Stomach smooth muscle (tissue), 2 donors: ENCODE measurements at regions not wholly inside any gene's neighbourhood (a gene's known extent, or its start where the extent isn't known, plus 50 kb on each side); places are given as distances from the start of the nearest gene placed in this dataset.
"Not testable (repeated sequence)": the region's sequence is repeated elsewhere in the genome, so short reads cannot be mapped to it uniquely, and the experiment has no call there.

ENCODE experiments used
- H3K27ac ChIP-seq: one replicate; pipeline ENCODE4 v1.7.0; 2013; ENCODE audit warnings: mild to moderate bottlenecking, low read length, inconsistent platforms
- H3K27me3 ChIP-seq, 2 donors: one replicate each; pipeline ENCODE4 v1.7.0; 2013; ENCODE audit warnings: low read length in 2 of 2; ENCODE audit not compliant: insufficient read depth in 2 of 2, control insufficient read depth in 1 of 2
- H3K36me3 ChIP-seq, 2 donors: one replicate each; pipeline ENCODE4 v1.7.0; 2013; ENCODE audit warnings: low read length in 2 of 2; ENCODE audit not compliant: control insufficient read depth in 2 of 2, insufficient read depth in 2 of 2
- H3K4me1 ChIP-seq: one replicate; pipeline ENCODE4 v1.7.0; 2013; ENCODE audit warnings: low read length; ENCODE audit not compliant: control insufficient read depth, insufficient read depth
- H3K4me3 ChIP-seq, 2 donors: one replicate each; pipeline ENCODE4 v1.7.0; 2013; ENCODE audit warnings: low read length in 2 of 2
- H3K9ac ChIP-seq, 2 donors: one replicate each; pipeline ENCODE4 v1.7.0; 2013; ENCODE audit warnings: low read length in 2 of 2, mild to moderate bottlenecking in 1 of 2
- H3K9me3 ChIP-seq, 2 donors: one replicate each; pipeline ENCODE4 v1.7.0; 2013; ENCODE audit warnings: low read length in 2 of 2; ENCODE audit not compliant: control insufficient read depth in 2 of 2
- donor health status: healthy.
- donor health status: Pancreatic carcinoma.

DNA sequence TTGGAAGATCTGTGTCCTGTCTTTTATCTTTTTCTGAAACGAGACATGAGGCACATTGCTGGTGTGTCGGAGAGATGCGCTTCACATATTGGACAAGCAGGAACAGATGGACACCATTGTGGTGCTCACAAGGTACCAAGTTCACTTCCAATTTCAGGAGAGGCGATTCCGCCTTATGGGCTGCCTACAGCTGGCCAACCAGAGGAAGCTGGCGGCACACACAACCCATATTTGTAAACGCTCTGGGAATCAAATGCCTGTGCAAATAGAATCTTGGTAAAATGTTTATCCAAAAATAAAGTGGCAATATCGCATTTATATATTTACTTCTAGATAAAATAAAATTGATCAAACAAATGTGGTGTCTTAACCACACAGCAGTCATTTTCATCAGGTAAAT, 337.4 kb downstream of the TCERG1L start:
- no peak overlapping the region for H3K27ac ChIP-seq
- H3K4me3 ChIP-seq: no peak overlapping the region
- no peaks in the 10 kb centered on the region for H3K9me3 ChIP-seq
- H3K9ac ChIP-seq: no peak overlapping the region
- H3K27me3 ChIP-seq: no peaks in the 10 kb centered on the region
- no peaks in the 10 kb centered on the region for H3K4me1 ChIP-seq
- no peaks in the 10 kb centered on the region for H3K36me3 ChIP-seq

DNA sequence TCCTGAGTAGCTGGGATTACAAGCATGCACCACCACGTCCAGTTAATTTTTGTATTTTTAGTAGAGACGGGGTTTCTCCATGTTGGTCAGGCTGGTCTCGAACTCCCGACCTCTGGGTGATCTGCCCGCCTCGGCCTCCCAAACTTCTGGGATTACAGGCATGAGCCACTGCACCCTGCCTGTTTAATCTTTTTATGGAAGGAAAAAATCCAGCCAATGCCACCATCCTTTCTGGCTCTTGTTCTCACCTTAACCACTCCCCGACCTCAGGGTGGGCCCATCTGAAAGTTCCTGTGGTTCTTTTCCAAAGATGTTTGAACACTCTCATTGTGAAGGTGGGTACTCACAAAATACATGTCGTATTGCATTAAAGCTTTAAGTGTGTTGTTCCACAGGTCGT, 336.2 kb downstream of the TCERG1L start:
- not testable (repeated sequence) for H3K9me3 ChIP-seq, H3K4me3 ChIP-seq, H3K9ac ChIP-seq, H3K4me1 ChIP-seq, H3K36me3 ChIP-seq, H3K27me3 ChIP-seq, H3K27ac ChIP-seq

DNA sequence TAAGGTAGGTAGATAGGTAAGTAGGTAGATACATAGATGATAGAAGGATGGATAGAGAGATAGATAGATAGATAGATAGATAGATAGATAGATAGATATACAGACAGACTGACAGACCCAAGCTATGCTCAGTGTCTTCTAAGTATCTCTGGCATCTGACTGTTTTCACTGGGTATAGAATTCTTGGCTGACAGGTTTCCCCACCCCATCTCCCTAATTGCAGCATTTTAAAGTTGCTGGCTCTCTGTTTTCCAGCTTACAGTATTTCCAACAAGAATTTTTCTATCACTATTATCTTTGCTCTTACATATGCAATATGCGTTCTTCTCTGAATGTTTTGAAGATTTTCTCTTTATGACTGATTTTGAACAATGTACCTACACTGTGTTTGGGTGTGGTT, 328.7 kb downstream of the TCERG1L start:
- H3K9ac ChIP-seq: no peak overlapping the region
- no peaks in the 10 kb centered on the region for H3K36me3 ChIP-seq
- H3K4me3 ChIP-seq: no peak overlapping the region
- H3K27ac ChIP-seq: no peak overlapping the region
- H3K27me3 ChIP-seq: no peaks in the 10 kb centered on the region
- no peaks in the 10 kb centered on the region for H3K9me3 ChIP-seq
- no peaks in the 10 kb centered on the region for H3K4me1 ChIP-seq

DNA sequence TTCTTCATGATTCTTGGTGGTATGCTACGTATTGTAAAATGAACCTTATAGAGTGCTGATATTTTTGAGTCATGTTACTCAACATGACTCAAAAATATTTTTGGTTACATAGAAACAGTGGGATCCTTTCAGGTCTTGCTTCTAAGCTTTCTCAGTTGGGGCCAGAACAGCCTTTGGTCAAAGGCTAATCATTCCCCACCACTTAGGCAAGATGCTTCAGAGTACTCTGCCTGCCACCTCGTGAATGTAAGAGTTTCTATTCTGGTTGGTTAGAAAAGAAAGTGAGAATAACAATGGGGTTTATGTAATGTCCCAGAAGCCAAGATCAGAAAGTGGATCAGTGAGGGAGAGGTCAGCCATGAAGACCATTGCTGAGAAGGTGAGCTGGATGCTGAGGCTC, 327.8 kb downstream of the TCERG1L start:
- no peak overlapping the region for H3K4me3 ChIP-seq
- H3K27ac ChIP-seq: no peak overlapping the region
- no peaks in the 10 kb centered on the region for H3K27me3 ChIP-seq
- H3K9ac ChIP-seq: no peak overlapping the region
- H3K4me1 ChIP-seq: no peaks in the 10 kb centered on the region
- H3K9me3 ChIP-seq: no peaks in the 10 kb centered on the region
- no peaks in the 10 kb centered on the region for H3K36me3 ChIP-seq

DNA sequence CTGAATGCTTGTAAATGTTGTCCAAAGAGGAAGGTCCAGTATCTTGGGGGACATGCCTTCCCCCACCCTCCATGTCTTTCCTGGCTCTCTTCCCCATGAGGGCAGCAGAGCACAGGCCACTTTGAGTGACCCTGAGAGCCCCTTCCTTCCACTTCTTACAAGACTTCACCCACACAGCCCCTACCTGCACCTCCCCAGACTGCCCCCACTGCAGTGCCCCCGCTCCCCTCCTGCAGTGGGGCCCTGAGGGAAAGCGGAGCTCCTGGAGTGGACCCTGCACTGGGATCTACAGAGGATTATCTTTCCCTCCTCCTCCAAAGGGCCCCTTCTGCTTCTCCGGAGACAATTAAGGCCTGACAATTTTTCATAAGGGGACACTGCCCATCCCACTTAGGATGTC, 326.8 kb downstream of the TCERG1L start:
- no peaks in the 10 kb centered on the region for H3K4me1 ChIP-seq
- no peaks in the 10 kb centered on the region for H3K27me3 ChIP-seq
- no peaks in the 10 kb centered on the region for H3K36me3 ChIP-seq
- no peaks in the 10 kb centered on the region for H3K9me3 ChIP-seq
- H3K4me3 ChIP-seq: no peak overlapping the region
- H3K27ac ChIP-seq: no peak overlapping the region
- H3K9ac ChIP-seq: no peak overlapping the region

DNA sequence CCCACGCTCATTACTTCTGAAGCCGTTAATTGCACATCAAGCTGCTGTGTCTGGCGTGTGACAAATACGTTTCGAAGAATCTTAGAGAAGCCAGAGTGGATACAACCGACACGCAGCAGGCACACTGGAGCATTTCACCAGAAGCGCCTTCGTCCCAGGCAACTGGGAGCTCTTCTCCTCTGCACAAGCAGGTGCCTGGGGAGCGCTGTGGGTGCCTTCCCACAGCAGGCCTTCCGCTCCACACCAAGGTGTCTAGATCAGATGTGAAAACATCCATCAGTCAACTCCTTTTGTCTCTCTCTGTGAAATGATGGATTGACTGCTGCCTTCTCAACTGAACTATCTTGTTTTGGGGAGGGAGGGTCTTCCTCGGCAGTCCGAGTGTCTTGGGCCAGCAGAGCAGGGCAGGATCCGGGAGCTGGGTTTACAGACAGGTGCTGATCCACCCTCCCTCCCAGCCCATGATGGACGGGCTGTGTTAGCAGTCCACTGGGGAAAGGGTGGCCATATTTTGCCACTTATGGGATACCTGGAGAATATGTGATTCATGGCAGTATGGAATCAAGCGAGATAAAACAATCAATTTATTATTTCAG, 326.3 kb downstream of the TCERG1L start:
- no peaks in the 10 kb centered on the region for H3K27me3 ChIP-seq
- H3K36me3 ChIP-seq: no peaks in the 10 kb centered on the region
- no peak overlapping the region for H3K4me3 ChIP-seq
- H3K9me3 ChIP-seq: no peaks in the 10 kb centered on the region
- no peaks in the 10 kb centered on the region for H3K4me1 ChIP-seq
- no peak overlapping the region for H3K9ac ChIP-seq
- H3K27ac ChIP-seq: no peak overlapping the region

DNA sequence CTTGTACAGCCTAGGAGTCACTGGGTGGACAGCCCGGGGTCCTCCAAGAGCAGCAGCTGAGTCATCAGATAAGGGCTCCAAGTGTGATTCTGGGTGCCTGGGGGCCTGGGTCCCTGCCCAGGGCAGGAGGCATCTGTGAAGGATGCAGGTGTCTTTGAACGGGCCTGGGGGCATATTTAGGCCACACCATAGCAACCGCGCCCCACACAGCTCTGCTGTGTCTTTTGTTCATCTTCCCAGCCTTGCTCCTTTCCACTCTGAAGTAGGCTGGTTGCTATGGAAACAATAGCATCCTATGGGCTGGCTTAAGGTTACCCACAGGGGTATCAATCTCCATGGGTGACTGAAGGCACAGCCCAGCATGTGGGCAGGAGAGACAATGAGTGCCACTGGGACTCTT, 324.7 kb downstream of the TCERG1L start:
- Histone ChIP-seq H3K27me3 (no peaks in the 10 kb centered on the region), H3K9me3 (no peaks in the 10 kb centered on the region), H3K4me3 (no peak overlapping the region), H3K36me3 (no peaks in the 10 kb centered on the region), H3K9ac (no peak overlapping the region), H3K4me1 (no peaks in the 10 kb centered on the region), H3K27ac (no peak overlapping the region)

DNA sequence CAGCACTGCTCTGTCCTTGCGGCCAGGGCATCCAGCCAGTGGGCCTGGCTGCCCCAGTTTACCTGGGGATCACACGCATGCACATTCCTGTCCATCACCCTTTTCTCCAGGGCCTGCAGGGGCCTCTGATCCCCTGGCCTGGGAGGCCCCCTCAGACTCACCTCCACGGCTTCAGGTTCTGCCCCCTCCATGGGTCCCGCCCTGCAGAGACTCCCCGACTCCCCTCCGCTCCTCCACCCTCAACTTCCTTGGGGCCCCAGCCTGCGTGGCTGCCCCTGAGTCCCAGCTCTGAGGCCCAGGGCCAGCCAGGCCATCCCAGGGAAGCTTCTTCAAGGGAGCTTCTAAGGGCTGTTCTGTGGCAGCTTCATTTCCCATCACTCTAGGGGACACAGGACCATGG, 324.1 kb downstream of the TCERG1L start:
- Histone ChIP-seq H3K27me3 (no peaks in the 10 kb centered on the region), H3K9me3 (no peaks in the 10 kb centered on the region), H3K36me3 (no peaks in the 10 kb centered on the region), H3K27ac (no peak overlapping the region), H3K9ac (no peak overlapping the region), H3K4me3 (no peak overlapping the region), H3K4me1 (no peaks in the 10 kb centered on the region)

DNA sequence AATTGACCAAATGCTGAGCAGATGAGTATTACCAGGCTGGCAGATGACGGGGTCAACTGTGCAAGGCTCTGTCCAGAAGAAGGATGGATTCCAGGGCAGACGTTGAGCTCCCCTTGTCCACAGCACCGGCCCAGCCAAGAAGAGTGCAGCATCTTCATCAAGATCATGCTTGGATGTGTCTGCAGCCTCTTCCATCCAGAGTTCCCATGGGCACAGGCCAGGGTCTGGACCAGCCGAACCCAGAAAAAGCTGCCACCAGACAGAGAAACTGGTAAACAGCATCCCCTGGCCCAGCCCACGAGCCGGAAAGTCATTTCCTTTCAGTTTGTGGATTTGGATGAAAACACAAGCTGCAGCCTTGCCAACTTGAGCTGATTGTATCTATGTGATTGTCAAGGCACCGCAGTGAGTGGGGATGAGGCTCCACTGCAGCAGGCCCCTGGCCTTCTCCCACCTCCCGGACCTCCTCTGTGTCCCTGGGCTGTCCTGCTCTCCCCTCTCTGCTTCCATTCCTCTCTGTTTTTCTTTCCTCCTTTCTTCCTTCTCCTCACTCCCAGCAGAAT, 321.8 kb downstream of the TCERG1L start:
- no peaks in the 10 kb centered on the region for H3K27me3 ChIP-seq
- H3K9ac ChIP-seq: no peak overlapping the region
- H3K9me3 ChIP-seq: no peaks in the 10 kb centered on the region
- no peak overlapping the region for H3K4me3 ChIP-seq
- H3K4me1 ChIP-seq: no peaks in the 10 kb centered on the region
- no peaks in the 10 kb centered on the region for H3K36me3 ChIP-seq
- H3K27ac ChIP-seq: no peak overlapping the region

DNA sequence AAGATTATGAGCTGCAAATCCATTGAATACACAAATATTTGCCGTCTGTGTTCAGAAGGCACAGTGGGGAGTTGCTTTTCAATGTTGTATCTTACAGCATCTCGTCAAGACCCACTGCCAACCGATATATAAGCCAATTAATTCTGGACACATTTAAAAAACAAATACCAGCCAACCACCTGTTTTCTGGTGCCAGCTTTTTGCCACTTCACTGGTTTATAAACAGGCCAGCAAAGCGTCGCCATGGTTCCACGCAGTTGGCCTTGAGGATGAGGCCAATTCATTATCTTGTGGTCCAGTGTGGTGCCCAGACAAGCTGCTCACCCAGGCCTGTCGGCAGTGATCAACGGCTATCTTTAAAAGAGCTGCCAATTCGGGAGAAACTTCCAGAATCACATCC, 321.0 kb downstream of the TCERG1L start:
- no peak overlapping the region for H3K9ac ChIP-seq
- no peaks in the 10 kb centered on the region for H3K27me3 ChIP-seq
- no peaks in the 10 kb centered on the region for H3K36me3 ChIP-seq
- H3K27ac ChIP-seq: no peak overlapping the region
- H3K4me3 ChIP-seq: no peak overlapping the region
- H3K4me1 ChIP-seq: no peaks in the 10 kb centered on the region
- no peaks in the 10 kb centered on the region for H3K9me3 ChIP-seq

DNA sequence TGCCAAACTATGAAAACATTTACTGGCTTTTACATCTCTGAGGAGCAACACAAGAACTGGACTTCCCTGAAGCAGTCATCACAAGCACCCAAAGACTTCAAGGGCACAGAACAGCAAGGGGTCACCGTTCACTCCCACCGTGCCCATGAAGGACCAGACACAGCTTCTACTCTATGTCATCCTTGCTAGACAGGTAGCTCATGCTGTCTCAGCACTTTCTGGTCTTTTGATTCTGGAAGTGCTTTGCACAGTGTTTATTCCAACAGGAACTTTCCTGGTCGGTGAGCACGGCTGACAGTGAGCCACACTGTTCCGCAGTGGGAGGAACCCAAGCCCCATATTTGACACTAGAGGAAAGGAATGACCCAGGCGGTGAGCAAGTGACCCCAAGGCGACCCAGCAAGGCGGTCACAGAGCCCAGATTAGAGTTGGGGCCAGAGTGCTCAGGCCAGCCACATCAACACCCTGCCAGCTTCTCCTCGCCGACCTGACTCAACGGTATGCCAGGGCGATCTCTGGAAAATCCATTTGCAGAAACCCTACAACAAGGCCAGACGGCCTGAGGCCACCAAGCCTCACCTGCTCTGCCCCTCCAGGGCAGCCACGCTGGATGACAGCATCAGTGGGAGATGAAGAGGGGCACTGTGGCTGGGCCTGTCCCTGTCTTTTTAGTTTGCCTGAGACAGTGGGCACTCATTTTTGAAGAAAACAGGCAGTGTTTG, 318.6 kb downstream of the TCERG1L start:
- H3K4me3 ChIP-seq: no peak overlapping the region
- no peaks in the 10 kb centered on the region for H3K4me1 ChIP-seq
- no peak overlapping the region for H3K9ac ChIP-seq
- H3K27me3 ChIP-seq: no peaks in the 10 kb centered on the region
- no peaks in the 10 kb centered on the region for H3K9me3 ChIP-seq
- no peak overlapping the region for H3K27ac ChIP-seq
- H3K36me3 ChIP-seq: no peaks in the 10 kb centered on the region
